HG03442 (cell line): ENCODE measurements at regions not wholly inside any gene's neighbourhood (a gene's known extent, or its start where the extent isn't known, plus 50 kb on each side); places are given as distances from the start of the nearest gene placed in this dataset.
"Not testable (repeated sequence)": the region's sequence is repeated elsewhere in the genome, so short reads cannot be mapped to it uniquely, and the experiment has no call there.

Source experiments
- ATAC-seq: cut with Tn5 transposase; IDR thresholded peaks from one replicate; pipeline ENCODE4 v1.9.1; 2021; ENCODE audit warnings: mild to moderate bottlenecking, moderate library complexity; ENCODE audit not compliant: unreplicated experiment

GRCh38 chr6:5898563-5898962 is 108.2 kb downstream of the NRN1 start:
- no peak for ATAC-seq

- no peak for ATAC-seq
Measured at GRCh38 chr6:5898102-5898501, 108.6 kb downstream of the NRN1 start.

- ATAC-seq: no peak
Measured at GRCh38 chr6:5896476-5897200, 110.1 kb downstream of the NRN1 start.

- ATAC-seq: no peak
Measured at GRCh38 chr6:5894357-5894756, 112.4 kb downstream of the NRN1 start.

GRCh38 chr6:5893295-5893694 is 113.4 kb downstream of the NRN1 start:
- no peak for ATAC-seq

- no peak for ATAC-seq
Measured at GRCh38 chr6:5892669-5893068, 114.1 kb downstream of the NRN1 start.

- peak; percentile 42 for ATAC-seq
Measured at GRCh38 chr6:5878792-5879191, 127.9 kb downstream of the NRN1 start.

DNA sequence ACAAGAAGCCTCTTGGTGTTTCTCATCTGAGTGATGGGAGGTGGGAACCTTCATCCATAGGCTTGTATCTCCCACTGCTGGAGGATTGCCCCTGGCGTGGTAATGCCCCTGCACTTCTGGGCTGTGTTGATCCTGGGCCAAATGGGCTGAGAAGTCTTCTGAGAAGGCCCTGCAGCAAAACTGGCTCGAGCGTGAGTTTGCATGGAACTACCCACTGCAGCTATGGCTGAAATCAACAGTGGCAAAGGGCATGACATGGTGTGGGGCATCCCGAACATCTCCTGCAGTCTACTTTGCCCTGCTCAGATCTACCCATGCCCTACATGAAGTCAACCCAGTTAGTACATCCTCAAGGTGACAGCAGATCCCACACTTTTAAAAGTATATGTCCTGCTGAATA is 130.6 kb downstream of the NRN1 start:
- no peak for ATAC-seq

GRCh38 chr6:5873976-5874375 is 132.7 kb downstream of the NRN1 start:
- not testable (repeated sequence) for ATAC-seq

GRCh38 chr6:5871296-5871695 is 135.4 kb downstream of the NRN1 start:
- peak; percentile 82 for ATAC-seq

DNA sequence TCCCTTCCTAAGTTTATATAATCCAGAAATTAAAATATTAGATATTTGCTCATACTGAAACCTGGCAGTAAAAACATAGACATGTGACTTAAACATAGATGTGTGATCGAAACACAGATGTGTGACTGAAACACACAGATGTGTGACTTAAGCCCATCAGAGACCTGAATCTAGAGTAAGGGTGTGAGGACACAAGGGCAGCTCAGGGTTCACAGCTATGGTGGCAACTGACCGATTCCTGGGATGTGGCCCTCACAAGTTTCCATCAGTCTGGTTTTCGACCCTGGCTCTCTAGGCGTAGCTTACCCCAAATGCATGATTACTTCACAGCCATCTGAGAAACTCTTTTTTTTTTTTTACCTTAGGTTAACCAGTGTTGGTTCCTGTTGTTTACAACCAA is 137.0 kb downstream of the NRN1 start:
- ATAC-seq: no peak

- ATAC-seq: no peak
Measured at GRCh38 chr6:5869261-5869660, 137.5 kb downstream of the NRN1 start.

DNA sequence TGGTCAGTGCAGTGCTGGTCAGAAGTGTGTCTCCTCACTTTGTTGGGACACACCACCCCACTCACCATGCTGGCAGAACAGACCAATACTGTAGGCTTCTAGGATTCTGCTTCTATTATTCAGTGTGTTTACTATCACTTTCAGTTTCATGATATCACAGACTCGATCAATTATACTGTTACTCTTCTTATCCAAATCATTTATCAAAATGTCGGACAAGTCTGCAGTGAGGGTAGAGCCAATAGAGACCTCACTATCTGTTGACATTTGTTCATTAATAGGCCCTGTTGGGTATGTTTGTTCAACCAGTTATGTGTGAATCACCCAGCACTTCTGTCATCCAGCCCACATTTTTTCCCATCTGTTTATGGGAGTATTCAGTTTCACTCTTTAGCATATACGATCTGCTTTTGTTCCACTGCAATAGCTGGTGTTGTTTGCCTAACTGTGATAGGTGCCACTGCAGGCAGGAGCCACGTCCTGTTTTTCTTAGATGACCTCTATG is 140.1 kb downstream of the NRN1 start:
- no peak for ATAC-seq

DNA sequence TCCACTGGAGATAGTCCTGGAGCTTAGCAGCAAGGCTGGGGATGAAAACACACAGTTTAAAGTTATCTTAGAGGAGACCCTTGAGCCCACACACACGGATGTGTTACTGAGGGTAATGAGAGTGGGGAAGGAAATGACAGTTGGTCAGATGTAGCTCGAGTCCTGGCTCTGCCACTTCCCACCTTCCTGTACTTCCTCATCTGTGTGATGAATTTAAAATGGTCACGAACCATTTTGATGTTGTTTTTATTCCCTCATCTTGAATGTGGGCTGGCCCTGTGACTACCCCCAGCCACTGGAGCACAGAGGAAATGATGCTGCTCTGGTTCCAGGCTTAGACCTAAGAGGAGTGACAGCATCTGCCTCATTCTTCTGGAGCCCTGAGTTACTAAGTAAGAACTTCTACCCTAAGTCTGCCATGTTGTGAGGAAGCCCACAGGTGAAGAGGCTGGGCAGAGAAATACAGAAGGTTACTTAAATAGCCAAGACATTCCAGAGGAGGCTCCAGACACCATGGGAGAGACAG is 141.2 kb downstream of the NRN1 start:
- no peak for ATAC-seq

- no peak for ATAC-seq
Measured at GRCh38 chr6:5860849-5861248, 145.9 kb downstream of the NRN1 start.

DNA sequence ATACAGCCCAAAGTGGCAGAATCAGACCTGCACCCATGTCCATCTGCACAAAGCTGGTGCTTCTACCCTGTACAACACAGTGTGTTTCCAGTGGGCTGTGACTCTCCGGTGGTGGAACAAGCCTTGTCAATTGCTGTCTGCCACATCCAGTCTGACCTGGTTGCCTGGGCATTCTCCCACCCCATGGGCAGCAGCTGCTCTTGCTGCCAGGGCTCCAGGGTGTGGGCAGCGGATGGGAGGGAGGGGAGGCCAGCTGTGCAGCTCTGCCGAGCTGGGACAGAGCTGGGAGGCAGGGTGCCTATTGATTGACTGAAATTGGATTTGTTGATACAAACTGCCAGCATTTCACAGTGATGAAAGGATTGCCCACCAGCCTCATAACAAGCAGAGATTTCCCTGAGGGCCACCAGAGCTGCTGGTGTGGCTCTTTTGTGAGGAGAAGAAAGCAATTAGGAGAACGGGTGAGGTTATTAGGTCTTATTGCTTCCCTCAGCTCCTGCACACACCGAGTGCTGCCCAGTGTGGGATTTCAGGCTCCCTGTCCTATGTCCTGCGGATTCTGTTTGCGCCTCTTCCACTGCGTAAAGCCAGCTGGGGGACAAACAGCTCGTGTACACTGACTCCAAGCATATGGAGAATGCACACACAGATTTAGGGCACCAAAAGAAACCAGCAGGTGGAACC is 150.8 kb downstream of the NRN1 start:
- no peak for ATAC-seq

DNA sequence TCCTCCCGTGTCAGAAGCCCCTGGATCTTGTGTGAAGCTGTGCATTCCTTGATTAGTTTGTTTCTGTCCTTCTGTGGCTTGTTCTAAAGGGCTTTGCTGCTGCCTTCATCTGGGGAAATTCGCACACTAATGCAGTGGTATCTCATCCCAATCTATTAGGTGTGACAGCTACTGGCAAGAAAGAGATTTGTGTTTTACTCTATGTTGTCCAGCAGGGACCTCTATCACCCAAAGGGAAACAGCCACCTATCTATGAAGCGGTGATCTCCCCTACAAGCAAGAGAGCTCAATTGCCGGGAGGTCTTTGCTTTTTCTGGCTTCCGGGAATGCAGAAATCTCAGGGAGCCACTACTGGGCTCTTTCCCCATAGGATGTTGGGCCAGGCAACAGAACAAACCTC is 151.8 kb downstream of the NRN1 start:
- no peak for ATAC-seq

DNA sequence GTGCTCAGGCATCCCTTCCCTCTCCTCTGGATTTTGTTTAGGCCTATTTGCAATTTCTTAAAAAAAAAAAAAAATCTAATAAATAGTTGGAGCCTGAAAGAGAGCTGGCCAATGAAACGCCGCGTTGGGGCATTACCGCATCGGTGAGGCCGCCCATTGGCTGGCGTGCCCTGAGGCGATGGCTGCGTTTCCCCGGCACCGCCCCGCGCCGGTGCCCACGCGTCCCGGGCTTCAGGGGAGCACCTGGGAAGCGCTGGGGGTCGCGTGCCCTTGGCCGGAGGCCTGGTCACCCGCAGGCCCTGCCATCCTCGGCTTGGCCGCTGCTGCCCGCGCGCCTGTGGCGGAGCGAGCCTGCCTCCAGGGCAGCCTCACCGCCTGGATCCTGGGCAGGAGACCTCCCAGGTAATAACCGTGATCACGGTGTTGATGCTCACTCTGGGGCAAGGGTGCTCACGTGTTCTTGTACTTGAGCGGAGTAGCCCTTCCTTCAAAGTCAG is 155.4 kb downstream of the NRN1 start:
- peak; percentile 88 for ATAC-seq

- ATAC-seq: peak; percentile 26
Measured at GRCh38 chr6:5850848-5851255, 155.9 kb downstream of the NRN1 start.

GRCh38 chr6:5846889-5847288 is 159.8 kb downstream of the NRN1 start:
- peak; percentile 51 for ATAC-seq

DNA sequence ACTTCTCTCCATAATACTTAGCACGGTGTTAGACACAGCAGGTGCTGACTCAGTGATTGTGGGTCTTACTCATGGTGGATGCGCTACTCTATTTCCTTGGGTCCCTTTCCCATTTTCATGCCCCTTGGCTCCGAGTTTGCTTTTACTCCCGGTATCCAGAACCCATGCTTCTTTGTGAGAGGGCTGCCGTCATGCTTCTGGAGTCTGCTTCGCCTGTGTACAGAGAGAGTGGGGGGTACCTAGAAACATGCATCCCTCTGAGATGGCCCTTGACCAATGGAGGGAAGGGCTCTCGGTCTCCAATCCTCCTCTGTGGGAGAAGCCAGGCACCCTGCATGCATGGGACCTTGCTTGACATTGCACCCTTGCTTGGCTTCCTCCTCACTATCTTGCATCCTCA is 160.4 kb downstream of the NRN1 start:
- no peak for ATAC-seq

DNA sequence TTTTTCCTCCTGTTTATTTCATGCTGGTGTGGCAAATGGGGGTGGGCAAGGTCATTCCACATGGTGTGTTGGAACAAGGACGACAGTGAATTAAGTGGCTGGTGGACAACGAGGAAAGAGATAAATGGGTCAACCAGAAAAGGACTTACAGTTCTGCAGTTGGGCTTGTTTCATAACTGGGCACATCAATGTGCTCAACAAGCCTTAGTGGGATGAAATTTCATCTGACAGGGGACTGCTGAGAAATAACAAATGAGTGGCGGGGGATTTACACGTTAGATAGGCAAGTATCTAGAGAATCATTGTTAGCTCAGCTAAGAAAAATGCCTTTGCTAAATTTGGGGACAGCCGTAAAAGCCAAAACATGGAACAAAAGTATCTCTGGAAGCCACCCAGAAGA is 163.6 kb downstream of the NRN1 start:
- no peak for ATAC-seq
